HG03460 (cell line): ENCODE measurements at regions not wholly inside any gene's neighbourhood (a gene's known extent, or its start where the extent isn't known, plus 50 kb on each side); places are given as distances from the start of the nearest gene placed in this dataset.
"Not testable (repeated sequence)": the region's sequence is repeated elsewhere in the genome, so short reads cannot be mapped to it uniquely, and the experiment has no call there.

Experiments
- ATAC-seq: cut with Tn5 transposase; IDR thresholded peaks from one replicate; pipeline ENCODE4 v1.9.1; 2021; ENCODE audit not compliant: unreplicated experiment

- not testable (repeated sequence) for ATAC-seq
Measured at GRCh38 chr2:87476223-87476872, 271.5 kb upstream of the PLGLB2 start.

DNA sequence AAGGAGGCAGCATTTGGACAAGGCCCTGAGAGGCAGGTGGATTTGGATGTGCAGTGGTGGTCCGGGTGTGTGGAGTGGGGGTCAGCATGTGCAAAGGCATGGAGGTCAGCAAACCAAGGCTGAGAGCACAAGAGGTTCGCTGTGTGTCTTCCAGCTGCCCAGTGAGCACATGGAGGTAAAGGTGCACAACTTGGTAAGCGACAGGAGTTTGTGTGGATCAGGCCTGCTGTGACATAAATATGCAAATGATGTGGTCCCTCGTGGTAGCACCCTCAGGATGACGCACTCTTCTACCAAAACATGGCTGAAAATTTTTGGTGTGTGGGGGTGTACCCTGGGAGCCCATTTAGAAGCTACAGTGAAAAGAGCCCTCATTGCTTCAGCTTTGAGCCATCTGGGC is 271.0 kb upstream of the PLGLB2 start:
- ATAC-seq, result not testable (repeated sequence)

DNA sequence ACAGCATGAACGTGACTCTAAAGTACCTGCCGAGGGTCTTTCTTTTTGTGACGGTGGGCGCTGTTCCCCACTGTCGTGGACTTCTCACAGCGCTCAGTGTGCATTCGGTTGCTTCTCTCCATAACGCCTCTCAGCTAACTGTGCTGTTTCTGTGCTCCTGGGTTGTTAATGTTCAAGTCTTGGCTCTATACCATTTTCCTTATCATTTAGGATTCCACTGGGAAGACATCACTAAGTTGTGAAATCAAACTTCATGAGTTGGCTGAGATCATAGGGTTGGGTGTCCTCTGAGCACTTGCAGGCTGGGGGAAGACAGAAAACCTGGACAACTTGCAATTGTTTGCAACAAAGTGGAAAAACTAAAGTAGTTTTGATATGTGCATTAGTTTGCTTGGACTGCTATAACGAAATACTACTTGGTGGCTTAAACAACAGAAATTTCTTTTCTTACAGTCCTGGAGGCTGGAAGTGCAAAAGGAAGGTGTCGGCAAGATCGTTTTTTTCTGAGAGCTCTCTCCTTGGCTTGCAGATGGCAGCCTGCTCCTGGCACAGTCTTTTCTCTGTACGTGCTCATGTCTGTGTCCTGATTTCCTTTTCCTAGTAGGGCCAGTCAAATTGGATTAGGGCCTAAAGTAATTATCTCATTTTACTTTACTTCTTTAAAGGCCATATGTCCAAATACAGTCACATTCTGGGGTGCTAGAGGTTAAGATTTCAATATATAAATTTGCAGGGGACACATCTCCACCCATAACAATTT is 270.0 kb upstream of the PLGLB2 start:
- ATAC-seq, result not testable (repeated sequence)

DNA sequence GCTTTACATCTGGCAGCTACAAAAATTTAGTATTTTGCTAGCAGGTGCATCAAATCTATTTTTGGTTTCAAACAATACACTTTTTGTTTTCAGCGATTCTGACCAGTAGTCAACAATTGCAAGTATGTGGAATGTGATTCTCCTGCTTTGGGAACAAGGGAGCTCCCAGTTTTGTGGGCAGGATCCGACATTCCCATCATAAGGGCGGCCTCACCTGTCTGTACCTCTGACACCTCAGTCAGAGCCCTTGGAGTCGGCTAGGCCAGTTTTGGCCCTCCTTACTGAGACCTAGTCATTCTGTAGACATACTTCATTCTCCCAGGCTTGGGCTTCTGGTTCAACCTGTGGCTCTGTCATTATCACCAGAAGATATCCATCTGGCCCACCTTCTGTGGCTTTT is 269.0 kb upstream of the PLGLB2 start:
- ATAC-seq, result not testable (repeated sequence)

DNA sequence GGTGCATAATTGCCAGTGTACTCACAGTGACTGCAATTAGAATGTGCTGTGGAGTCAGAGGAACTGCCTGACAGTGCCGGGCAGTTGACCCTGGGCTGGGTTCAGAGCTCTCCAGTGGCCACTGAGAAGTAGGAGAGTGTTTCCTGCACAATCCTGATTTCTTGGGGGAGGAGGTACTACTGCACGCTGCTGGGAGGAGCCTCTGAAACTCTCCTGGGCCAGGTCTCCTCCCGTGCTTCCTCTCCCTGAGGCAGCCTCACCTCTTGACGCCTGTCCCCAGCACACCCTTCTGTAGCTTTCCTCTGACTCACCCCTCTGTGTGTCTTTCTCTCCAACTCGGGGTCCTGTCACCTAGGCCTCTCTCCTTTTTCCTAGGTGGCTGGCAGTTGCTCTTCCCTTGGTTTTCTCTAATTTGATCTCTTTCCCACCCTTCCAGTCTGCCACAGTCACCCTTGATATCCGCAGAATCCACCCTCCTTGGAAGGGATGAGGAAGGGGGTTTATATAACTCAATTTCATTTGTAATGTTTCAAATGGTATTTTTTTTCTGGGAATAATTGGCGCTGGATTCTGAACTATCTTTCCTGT is 264.7 kb upstream of the PLGLB2 start:
- ATAC-seq, result not testable (repeated sequence)

DNA sequence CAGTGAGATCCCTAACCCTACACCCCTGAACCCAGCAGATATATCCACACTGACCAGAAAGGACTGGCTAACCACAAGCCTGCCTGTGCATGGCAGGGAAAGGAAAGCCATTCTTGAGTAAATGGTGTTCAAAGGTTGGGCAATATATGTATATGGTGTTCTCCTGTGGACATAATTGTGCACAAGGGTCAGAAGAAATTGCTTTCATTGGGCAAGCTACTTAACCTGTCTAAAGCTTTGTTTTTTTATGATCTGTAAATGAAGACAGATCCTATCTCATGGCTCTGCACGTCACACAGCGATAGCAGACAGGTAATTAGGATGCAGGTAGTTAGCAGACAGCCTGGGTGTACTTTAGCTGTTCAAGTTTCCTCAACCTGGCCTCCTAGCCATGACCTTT is 263.5 kb upstream of the PLGLB2 start:
- not testable (repeated sequence) for ATAC-seq

DNA sequence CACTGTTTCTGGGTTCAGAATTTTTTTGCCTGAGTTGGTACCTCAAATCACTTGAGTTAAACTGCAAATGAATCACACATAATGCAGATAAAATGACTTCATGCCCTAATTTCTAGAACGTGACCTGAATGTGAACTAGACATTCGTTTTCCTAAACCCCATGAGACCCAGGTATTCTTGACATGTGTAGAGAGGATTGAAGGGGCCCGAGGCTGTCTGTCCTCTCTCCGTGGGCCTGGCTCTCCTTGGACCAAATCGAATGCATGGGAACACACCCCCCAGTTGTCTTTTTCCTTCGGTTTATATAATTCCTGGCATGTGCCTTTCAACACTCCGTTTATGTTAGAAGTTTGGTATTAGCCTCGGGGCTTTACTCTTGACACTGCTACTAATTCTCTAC is 262.4 kb upstream of the PLGLB2 start:
- ATAC-seq, result not testable (repeated sequence)

GRCh38 chr2:87485884-87486283 is 262.0 kb upstream of the PLGLB2 start:
- ATAC-seq, result peak; percentile 91

DNA sequence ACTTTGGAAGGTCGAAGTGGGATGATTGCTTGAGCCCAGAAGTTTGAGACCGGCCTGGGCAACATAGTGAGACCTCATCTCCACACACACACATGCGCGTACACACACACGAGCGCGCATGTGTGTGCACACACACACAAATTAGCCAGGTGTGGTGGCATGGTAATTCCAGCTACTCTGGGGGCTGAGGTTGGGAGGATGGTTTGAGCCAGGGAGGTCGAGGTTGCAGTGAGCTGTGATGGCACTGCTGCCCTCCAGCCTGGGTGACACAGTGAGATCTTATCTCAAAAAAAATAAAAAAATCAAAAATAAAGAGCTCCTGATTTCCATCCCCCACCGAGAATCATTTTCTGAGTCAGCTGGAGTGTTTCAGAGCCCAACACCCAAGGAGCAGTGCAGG is 261.5 kb upstream of the PLGLB2 start:
- peak; percentile 2 for ATAC-seq

- not testable (repeated sequence) for ATAC-seq
Measured at GRCh38 chr2:87488021-87488420, 259.9 kb upstream of the PLGLB2 start.

DNA sequence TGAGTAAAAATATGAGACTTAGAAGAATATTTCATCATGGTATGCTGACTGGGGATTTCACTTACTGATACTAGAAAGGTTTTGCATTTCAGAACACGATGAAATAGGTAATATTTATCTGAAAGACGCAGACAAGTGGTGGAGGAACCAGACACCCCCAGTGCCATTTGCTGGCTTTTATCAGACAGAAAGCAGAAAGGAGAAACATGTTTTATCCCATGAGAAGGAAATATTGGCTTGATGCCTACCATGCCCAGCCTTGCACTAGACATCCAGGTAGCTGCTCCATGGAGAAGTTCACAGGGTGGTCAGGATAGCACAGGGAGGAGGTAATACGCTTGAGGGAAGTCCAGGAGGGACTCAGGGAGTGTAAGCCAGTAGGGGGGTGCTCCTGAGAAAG is 258.9 kb upstream of the PLGLB2 start:
- not testable (repeated sequence) for ATAC-seq

GRCh38 chr2:87494846-87495245 is 253.0 kb upstream of the PLGLB2 start:
- ATAC-seq, result not testable (repeated sequence)

- not testable (repeated sequence) for ATAC-seq
Measured at GRCh38 chr2:87495455-87495854, 252.4 kb upstream of the PLGLB2 start.

DNA sequence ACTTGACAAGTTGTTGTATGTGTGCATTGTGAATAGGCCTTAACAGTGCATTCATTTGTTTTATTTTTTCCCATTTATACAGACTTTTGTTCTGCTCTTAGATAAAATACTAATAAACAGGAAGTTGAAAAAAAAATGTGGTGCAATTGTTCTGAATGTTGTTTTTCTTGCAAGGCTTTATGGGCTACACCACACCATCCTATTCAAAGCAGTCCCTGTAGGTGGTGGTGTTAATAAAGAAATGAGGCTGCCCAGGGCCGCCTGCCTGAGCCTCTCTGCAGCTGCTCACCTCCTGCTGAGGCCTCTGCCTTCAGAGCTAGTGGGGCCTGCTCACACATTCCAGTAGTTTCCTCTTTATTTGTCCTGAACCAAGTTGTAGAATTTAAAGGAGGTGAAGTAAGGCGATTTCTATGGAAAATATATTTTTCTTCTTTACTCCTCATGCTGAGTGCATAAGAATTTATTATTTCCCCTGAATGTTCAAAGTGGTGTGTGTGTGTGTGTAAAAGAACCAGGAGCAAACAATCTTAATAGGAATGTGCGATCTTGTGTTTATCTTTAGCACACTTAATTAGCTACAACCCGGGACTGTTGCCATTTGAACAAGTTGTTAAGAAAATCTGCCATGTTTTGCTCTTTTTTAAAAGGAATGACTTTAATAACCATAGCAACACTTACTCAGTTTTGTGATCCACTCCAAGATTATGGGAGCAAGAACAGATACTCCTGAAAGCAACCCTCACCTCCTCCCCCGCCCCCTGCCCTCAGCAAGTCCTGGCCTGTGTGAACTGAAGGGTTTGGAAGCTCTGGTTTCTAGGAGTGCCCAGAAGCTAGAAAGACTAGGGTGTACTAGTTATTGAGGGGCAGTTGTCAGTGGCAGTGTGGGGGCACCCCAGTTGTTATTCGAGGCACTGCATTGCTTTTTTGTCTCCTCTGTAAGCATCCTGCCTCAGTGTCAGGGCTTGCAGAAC is 251.6 kb upstream of the PLGLB2 start:
- peak; percentile 80 for ATAC-seq

DNA sequence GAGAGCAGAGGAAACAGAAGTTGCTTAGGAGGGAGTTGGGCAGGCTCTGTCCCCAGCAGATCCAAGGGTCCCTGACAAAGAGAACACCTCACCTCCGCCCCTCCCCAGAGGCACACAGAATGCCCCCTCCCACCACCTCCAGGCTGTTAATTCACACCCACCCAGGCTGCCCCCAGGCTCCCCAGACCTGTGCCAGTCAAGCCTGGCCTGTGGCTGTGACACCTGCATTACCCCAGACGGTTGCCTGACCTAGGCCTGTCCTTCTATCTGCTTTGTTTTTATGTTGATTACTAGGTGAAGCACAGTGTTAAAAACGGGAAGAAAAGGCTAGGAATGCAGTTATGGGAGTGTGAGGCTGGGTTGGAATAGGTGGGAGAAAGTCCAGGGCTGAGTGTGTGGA is 250.8 kb upstream of the PLGLB2 start:
- ATAC-seq, result not testable (repeated sequence)

DNA sequence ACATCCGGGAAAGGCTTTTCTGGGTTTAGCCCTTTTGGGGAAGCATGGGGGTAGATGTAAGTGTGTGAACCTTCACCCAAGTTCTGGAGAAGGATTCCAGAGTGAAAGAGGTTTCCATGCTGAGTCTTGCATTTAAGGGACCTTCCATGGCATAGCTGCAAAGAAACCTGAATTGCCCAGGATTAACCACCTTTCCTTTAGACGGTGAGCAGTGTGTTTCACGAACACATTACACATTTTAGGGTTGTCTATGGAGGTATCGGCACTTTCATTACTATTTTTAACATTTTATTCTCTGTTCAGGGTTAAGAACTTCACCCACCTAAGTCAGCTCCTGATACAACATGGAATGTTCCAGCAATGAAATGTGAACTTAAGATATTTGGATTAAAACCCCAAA is 250.2 kb upstream of the PLGLB2 start:
- not testable (repeated sequence) for ATAC-seq

DNA sequence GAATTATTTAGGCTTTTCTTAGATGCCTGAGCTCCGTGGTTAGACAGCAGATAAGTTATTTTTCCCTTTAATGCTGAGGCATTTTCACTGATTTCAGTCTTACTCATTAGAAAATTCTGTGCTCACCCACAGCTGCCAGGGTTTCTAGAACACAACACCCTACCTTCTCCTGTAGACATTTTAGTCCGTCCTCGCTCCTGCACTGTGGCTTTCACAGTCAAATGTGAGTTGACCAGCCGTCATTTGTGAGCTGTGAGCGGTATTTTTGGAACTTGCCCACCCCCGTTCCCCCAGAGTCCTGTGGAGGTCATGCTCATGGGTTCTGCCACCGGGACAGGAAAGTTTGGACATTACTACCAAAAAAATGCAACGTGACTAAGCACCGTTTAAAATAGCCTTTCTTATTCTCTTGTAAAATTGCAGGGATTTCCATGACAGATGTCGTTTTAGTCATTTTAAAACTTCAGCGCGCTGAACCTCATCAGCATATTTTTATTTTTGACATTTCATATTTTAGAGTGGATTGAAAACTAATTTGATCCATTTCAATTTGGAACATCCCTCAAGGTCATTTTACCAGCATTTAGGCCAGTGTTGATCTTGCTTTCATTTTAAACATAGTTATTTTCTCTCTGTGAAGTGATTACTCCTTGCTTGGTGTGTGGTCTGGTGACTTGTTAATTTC is 249.6 kb upstream of the PLGLB2 start:
- ATAC-seq, result peak; percentile 56

DNA sequence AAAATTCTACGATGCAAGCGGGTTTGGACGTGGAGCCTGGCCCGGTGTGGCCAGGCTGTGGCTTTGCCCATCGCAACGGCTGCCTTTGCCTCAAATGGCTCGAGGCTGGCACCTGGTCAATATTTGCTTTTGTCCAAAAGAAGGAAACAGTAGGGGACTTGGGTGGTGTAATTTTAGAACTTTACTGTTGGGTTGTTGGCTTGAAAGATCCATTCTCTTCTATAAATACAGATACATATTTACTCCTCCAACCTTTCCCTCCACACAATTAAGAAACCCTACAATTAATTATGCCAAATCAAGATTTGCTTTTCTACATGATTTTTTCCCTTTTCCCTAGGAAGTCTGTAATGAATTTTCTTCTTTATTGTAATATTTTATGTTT is 249.0 kb upstream of the PLGLB2 start:
- ATAC-seq, result not testable (repeated sequence)

DNA sequence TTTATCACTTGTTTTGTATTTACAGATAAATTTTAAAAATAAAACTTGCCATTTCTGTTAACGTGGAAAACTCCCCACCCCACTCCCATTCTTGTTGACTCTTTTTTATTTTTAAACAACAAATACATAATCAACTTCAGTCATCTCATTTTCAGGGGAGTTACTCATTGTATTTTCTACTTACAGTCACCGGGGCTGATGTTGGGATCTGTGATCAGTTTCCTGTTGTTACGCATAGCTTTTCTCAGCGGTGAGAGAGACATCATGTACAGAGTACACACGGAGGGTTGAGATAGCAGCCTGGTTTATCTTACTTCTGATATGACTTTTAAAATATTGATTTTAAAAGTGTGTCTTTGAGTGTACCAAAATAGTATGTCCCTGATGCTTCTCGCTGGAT is 248.0 kb upstream of the PLGLB2 start:
- ATAC-seq, result not testable (repeated sequence)

- not testable (repeated sequence) for ATAC-seq
Measured at GRCh38 chr2:87500421-87500820, 247.5 kb upstream of the PLGLB2 start.
